A549 (cell line): ENCODE measurements at regions not wholly inside any gene's neighbourhood (a gene's known extent, or its start where the extent isn't known, plus 50 kb on each side); places are given as distances from the start of the nearest gene placed in this dataset.
"Not testable (repeated sequence)": the region's sequence is repeated elsewhere in the genome, so short reads cannot be mapped to it uniquely, and the experiment has no call there.

Source experiments
- ATAC-seq, 2 experiments: fragments of 200-7000 bp in 1 of 2; fragments of >200 bp in 1 of 2; cut with Nextera tagmentation in 1 of 2; cut with Tn5 transposase in 1 of 2; 3 replicates each; pipeline versions ENCODE4 v1.8.0 to v1.9.1; 2018 to 2020; ENCODE audit warnings: mild to moderate bottlenecking in 1 of 2, moderate library complexity in 1 of 2
- CTCF ChIA-PET: fragments of 300-600 bp; sonication (Branson Sonifier 250); formaldehyde crosslinking; extraction: SDS; loops from one replicate; lab custom pipeline; 2021; ENCODE audit warnings: antibody characterized with exemption, inconsistent platforms; lab: Yijun Ruan, JAX
- POLR2A ChIA-PET: fragments of 350-600 bp; formaldehyde crosslinking; extraction: SDS; loops from one replicate; lab custom pipeline; 2021; ENCODE audit warnings: antibody characterized with exemption, inconsistent platforms; lab: Yijun Ruan, JAX
- DNase-seq, 2 experiments: peaks; one replicate each; pipeline versions ENCODE4 v3.0.0 to v3.0.0-alpha.2; 2011 to 2016; ENCODE audit warnings: low read depth in 1 of 2, low spot score in 1 of 2
- FAIRE-seq: peaks from 2 replicates; lab custom pipeline; 2011; peaks lifted over from hg19 to GRCh38; lab: Jason Lieb, UNC
- H3K27ac ChIP-seq, 2 experiments: fragments of >200 bp; sonication (Bioruptor Twin); formaldehyde crosslinking; 3 replicates each; pipeline ENCODE4 v1.5.1; 2016 to 2017
- H3K4me1 ChIP-seq: fragments of >200 bp; sonication (Bioruptor Twin); formaldehyde crosslinking; 3 replicates; pipeline ENCODE4 v1.6.1; 2016
- H3K4me2 ChIP-seq: fragments of >200 bp; sonication (Bioruptor Twin); formaldehyde crosslinking; 3 replicates; pipeline ENCODE4 v1.6.1; 2016
- H3K4me3 ChIP-seq: fragments of >200 bp; sonication (Bioruptor Twin); formaldehyde crosslinking; 3 replicates; pipeline ENCODE4 v1.5.1; 2016
- H3K9me3 ChIP-seq: fragments of >200 bp; sonication (Bioruptor Twin); formaldehyde crosslinking; 3 replicates; pipeline ENCODE4 v1.6.1; 2016
- CHD2 ChIP-seq: fragments of 150-350 bp; IDR thresholded peaks from 2 replicates; pipeline ENCODE4 v1.6.1; 2014; ENCODE audit warnings: low read length; ENCODE audit not compliant: partially characterized antibody
- EHF ChIP-seq: fragments of 250-450 bp; sonication (Bioruptor Pico); IDR thresholded peaks from 2 replicates; pipeline ENCODE4 v1.5.0; 2020; ENCODE audit warnings: mild to moderate bottlenecking
- EHMT2 ChIP-seq: fragments of 200-600 bp; sonication (generic); IDR thresholded peaks from 2 replicates; pipeline ENCODE4 v1.6.1; 2016; ENCODE audit warnings: antibody characterized with exemption, low read depth, mild to moderate bottlenecking, moderate library complexity
- EP300 ChIP-seq, 2 experiments: fragments of >200 bp; sonication (Bioruptor Twin); formaldehyde crosslinking; IDR thresholded peaks; 2 replicates in 1 of 2; 3 replicates in 1 of 2; pipeline ENCODE4 v1.6.1; 2016 to 2017
- ESRRA ChIP-seq: fragments of 150-350 bp; IDR thresholded peaks from 2 replicates; pipeline ENCODE4 v1.6.1; 2014; ENCODE audit warnings: mild to moderate bottlenecking, low read length, borderline replicate concordance
- FOXS1 ChIP-seq: fragments of 250-450 bp; sonication (Bioruptor Pico); IDR thresholded peaks from 2 replicates; pipeline ENCODE4 v1.5.0; 2020; ENCODE audit warnings: mild to moderate bottlenecking, moderate library complexity
- HDAC2 ChIP-seq: fragments of 200-600 bp; sonication (generic); IDR thresholded peaks from 2 replicates; pipeline ENCODE4 v1.6.1; 2016
- HOXB13 ChIP-seq: fragments of 250-450 bp; sonication (Bioruptor Pico); IDR thresholded peaks from 2 replicates; pipeline ENCODE4 v1.5.0; 2020; ENCODE audit warnings: low read depth, mild to moderate bottlenecking, moderate library complexity
- HOXB5 ChIP-seq: fragments of 250-450 bp; sonication (Bioruptor Pico); IDR thresholded peaks from 2 replicates; pipeline ENCODE4 v1.5.0; 2020; ENCODE audit warnings: mild to moderate bottlenecking, moderate library complexity
- MYC ChIP-seq: IDR thresholded peaks from 2 replicates; pipeline ENCODE4 v1.6.1; 2012; ENCODE audit warnings: mild to moderate bottlenecking, inconsistent platforms, low read length, improper control_type of control experiment, borderline replicate concordance
- NFE2L2 ChIP-seq: fragments of 150-350 bp; conservative IDR thresholded peaks from 2 replicates; pipeline ENCODE4 v1.6.1; 2014; ENCODE audit warnings: low read length
- PHF8 ChIP-seq: fragments of 200-600 bp; sonication (generic); IDR thresholded peaks from 2 replicates; pipeline ENCODE4 v1.6.1; 2016; ENCODE audit warnings: low read depth, mild to moderate bottlenecking, antibody characterized with exemption, moderate library complexity, borderline replicate concordance
- RARB ChIP-seq: fragments of 250-450 bp; sonication (Bioruptor Pico); IDR thresholded peaks from 2 replicates; pipeline ENCODE4 v1.8.0; 2021; ENCODE audit warnings: mild to moderate bottlenecking, moderate library complexity
- RFX5 ChIP-seq: fragments of 450-650 bp; IDR thresholded peaks from 2 replicates; pipeline ENCODE4 v1.7.1; 2014; ENCODE audit warnings: antibody characterized with exemption, mild to moderate bottlenecking, moderate library complexity
- RNF2 ChIP-seq: fragments of 200-600 bp; sonication (generic); IDR thresholded peaks from 2 replicates; pipeline ENCODE4 v1.6.1; 2016; ENCODE audit warnings: low read depth, mild to moderate bottlenecking, antibody characterized with exemption, moderate library complexity, borderline replicate concordance
- SMC3 ChIP-seq: fragments of >200 bp; sonication (Bioruptor Twin); formaldehyde crosslinking; IDR thresholded peaks from 3 replicates; pipeline ENCODE4 v1.6.1; 2018; ENCODE audit warnings: inconsistent platforms
- TFCP2L1 ChIP-seq: fragments of 250-450 bp; sonication (Bioruptor Pico); IDR thresholded peaks from 2 replicates; pipeline ENCODE4 v1.5.0; 2021; ENCODE audit warnings: mild to moderate bottlenecking
- TP53 ChIP-seq: fragments of 250-450 bp; sonication (Bioruptor Pico); IDR thresholded peaks from 2 replicates; pipeline ENCODE4 v1.5.0; 2021; ENCODE audit warnings: mild to moderate bottlenecking, moderate library complexity
- ZC3H11A ChIP-seq: fragments of 450-650 bp; IDR thresholded peaks from 2 replicates; pipeline ENCODE4 v1.6.1; 2014; ENCODE audit warnings: antibody characterized with exemption, mild to moderate bottlenecking
- ZFP36 ChIP-seq: fragments of 450-650 bp; IDR thresholded peaks from 2 replicates; pipeline ENCODE4 v1.6.1; 2014; ENCODE audit warnings: borderline replicate concordance; ENCODE audit not compliant: partially characterized antibody
- WGBS: methylation state at CpG from one replicate; pipeline ENCODE4 v1.1.6; 2017; ENCODE audit errors: missing lambda C conversion rate; 5-methylcytosine and 5-hydroxymethylcytosine counted together
- TF ChIP-seq, protein P1 (sequence below): IDR thresholded peaks from 2 replicates; pipeline ENCODE4 v1.6.1; 2012; ENCODE audit warnings: low read depth, borderline replicate concordance
- TF ChIP-seq, protein P2 (sequence below): fragments of 150-350 bp; IDR thresholded peaks from 2 replicates; pipeline ENCODE4 v1.6.1; 2014; ENCODE audit warnings: low read depth, mild to moderate bottlenecking, low read length
- TF ChIP-seq, protein P3 (sequence below): IDR thresholded peaks from 2 replicates; pipeline ENCODE4 v1.6.1; 2012
- TF ChIP-seq, protein P4 (sequence below): fragments of 450-650 bp; IDR thresholded peaks from 2 replicates; pipeline ENCODE4 v1.6.1; 2014; ENCODE audit warnings: antibody characterized with exemption

DNA sequence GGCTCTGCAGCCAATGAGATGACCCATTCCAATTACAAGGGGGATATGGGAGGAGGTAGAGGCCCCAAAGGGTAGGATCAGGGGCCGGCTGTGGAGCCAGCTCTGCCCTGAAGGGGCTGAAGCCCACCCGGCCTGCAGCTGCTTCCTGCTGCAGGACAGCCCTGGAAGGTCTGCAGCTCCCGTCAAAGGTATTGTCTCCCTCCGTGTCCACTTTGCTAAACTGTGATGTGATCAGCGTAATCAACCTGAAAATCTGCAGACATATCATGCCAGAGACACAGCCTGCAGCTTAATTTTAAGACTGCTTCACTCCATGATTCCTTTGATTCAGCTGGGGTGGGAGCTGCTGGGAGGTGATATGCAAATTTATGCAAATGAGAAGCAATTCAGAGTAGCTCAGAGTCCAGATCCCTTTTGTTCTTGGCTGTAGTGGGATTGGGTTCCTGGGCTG lies 90.7 kb downstream of the GADD45G start:
- no peaks in the 10 kb centered on the region for H3K4me1 ChIP-seq
- ChIA-PET CTCF (no interaction called here), POLR2A (no interaction called here)
- H3K4me2 ChIP-seq = no peak overlapping the region
- no peak for FAIRE-seq
- H3K27ac ChIP-seq = no peak overlapping the region
- 53% methylated on average over 5 of the region's 5 CpGs for WGBS
- TF ChIP-seq, protein P1, sequence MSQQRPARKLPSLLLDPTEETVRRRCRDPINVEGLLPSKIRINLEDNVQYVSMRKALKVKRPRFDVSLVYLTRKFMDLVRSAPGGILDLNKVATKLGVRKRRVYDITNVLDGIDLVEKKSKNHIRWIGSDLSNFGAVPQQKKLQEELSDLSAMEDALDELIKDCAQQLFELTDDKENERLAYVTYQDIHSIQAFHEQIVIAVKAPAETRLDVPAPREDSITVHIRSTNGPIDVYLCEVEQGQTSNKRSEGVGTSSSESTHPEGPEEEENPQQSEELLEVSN = no peak
- no peak for DNase-seq
- H3K4me3 ChIP-seq = no peak overlapping the region
- no peak for ATAC-seq
- no peaks in the 10 kb centered on the region for H3K9me3 ChIP-seq

DNA sequence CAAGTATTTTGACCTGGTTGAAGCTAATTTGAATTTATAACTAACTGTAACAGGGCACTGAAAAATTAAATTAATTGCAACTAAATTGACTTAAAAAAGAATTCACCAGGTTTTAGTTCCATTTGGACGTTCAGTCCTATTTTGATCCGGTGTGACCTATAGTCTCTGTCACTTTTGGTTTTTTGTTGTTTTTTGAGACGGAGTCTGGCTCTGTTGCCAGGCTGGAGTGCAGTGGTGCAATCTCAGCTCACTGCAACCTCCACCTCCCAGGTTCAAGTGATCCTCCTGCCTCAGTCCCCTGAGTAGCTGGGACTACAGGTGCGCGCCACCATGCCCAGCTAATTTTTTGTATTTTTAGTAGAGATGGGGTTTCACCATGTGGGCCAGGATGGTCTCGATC lies 91.2 kb downstream of the GADD45G start:
- 70% methylated on average over 6 of the region's 6 CpGs for WGBS
- H3K27ac ChIP-seq, FAIRE-seq, DNase-seq, H3K4me1 ChIP-seq, POLR2A ChIA-PET, H3K4me2 ChIP-seq, H3K4me3 ChIP-seq, H3K9me3 ChIP-seq, ATAC-seq: not testable (repeated sequence)
- CTCF ChIA-PET = interaction anchor here (0.6 kb wide), 1 partner anchor 627 kb away, joined by 3 read pairs; no protein-coding TSS in a partner anchor

DNA sequence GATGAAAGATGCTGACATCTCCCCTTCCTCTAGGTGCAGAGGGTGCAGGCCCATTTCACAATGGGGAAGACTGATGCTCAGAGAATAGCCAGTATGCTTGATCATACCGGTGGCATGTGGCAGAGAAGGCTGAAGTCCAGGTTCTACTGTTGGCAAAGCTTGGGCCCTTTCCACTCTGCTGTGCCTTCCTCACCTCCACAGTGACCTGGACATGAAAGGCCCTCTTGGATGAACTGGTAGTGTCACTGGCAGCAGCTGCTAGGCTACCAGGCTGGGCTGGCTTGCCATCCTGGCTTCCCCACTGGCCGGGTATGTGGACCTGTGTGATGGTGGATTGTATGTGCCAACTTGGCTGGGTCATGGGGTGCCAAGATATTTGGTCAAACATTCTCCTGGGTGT lies 92.0 kb downstream of the GADD45G start:
- ChIA-PET CTCF (interaction anchor here (1.1 kb wide), 1 partner anchor 53 kb away, joined by 3 read pairs; no protein-coding TSS in a partner anchor), POLR2A (no interaction called here)
- Histone ChIP-seq H3K4me2 (no peak overlapping the region), H3K27ac (no peak overlapping the region), H3K4me3 (no peak overlapping the region), H3K9me3 (no peaks in the 10 kb centered on the region), H3K4me1 (no peaks in the 10 kb centered on the region)
- DNase-seq (no peak), ATAC-seq (no peak), FAIRE-seq (no peak)
- WGBS = 36% methylated on average over 2 of the region's 2 CpGs
- TF ChIP-seq ZC3H11A (no peak), PHF8 (no peak), HDAC2 (no peak), ZFP36 (no peak), CHD2 (no peak), TFCP2L1 (CRISPR knock-in tag) (no peak), EHF (CRISPR knock-in tag) (no peak), RFX5 (no peak), HOXB5 (CRISPR knock-in tag) (no peak), RNF2 (no peak), SMC3 (no peak), NFE2L2 (no peak), EP300 (IDR thresholded peaks at IDR 0.05) (no peak), TP53 (CRISPR knock-in tag) (no peak), RARB (no peak), EHMT2 (no peak), MYC (no peak), FOXS1 (CRISPR knock-in tag) (no peak), HOXB13 (CRISPR knock-in tag) (no peak)
- TF ChIP-seq, protein P2, sequence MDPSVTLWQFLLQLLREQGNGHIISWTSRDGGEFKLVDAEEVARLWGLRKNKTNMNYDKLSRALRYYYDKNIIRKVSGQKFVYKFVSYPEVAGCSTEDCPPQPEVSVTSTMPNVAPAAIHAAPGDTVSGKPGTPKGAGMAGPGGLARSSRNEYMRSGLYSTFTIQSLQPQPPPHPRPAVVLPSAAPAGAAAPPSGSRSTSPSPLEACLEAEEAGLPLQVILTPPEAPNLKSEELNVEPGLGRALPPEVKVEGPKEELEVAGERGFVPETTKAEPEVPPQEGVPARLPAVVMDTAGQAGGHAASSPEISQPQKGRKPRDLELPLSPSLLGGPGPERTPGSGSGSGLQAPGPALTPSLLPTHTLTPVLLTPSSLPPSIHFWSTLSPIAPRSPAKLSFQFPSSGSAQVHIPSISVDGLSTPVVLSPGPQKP = no peak

DNA sequence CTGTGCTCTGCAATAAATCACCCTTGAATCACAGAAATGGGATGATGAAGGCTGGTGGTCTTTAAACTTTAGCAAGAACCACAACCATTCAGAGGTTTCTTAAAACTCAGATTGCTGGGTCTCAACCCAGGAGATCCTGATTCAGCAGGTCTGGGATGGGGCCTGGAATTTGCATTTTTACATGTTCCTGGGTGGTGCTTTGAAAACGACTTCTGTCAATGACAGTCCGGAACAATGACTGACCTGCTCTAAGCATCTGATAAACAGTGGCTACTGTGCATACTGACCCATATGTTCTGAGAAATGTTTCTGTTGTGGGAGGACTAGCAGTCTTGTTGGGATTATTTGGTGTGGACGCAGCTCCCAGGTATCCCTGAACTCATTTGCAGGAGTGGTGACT lies 92.7 kb downstream of the GADD45G start:
- no peak for ATAC-seq

More for the DNA sequence above, 92.7 kb downstream of the GADD45G start:
- H3K4me2 ChIP-seq = no peak overlapping the region
- POLR2A ChIA-PET = no interaction called here
- no peak overlapping the region for H3K27ac ChIP-seq
- FAIRE-seq (no peak), DNase-seq (no peak)
- WGBS = 69% methylated on average over 3 of the region's 3 CpGs
- no peaks in the 10 kb centered on the region for H3K4me1 ChIP-seq
- CTCF ChIA-PET = interaction anchor here (1.1 kb wide), 1 partner anchor 53 kb away, joined by 3 read pairs; no protein-coding TSS in a partner anchor
- no peak overlapping the region for H3K4me3 ChIP-seq
- TF ChIP-seq FOXS1 (CRISPR knock-in tag) (no peak), ESRRA (no peak)
- TF ChIP-seq, protein P3, sequence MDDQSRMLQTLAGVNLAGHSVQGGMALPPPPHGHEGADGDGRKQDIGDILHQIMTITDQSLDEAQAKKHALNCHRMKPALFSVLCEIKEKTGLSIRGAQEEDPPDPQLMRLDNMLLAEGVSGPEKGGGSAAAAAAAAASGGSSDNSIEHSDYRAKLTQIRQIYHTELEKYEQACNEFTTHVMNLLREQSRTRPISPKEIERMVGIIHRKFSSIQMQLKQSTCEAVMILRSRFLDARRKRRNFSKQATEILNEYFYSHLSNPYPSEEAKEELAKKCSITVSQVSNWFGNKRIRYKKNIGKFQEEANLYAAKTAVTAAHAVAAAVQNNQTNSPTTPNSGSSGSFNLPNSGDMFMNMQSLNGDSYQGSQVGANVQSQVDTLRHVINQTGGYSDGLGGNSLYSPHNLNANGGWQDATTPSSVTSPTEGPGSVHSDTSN = no peak
- TF ChIP-seq, protein P4, sequence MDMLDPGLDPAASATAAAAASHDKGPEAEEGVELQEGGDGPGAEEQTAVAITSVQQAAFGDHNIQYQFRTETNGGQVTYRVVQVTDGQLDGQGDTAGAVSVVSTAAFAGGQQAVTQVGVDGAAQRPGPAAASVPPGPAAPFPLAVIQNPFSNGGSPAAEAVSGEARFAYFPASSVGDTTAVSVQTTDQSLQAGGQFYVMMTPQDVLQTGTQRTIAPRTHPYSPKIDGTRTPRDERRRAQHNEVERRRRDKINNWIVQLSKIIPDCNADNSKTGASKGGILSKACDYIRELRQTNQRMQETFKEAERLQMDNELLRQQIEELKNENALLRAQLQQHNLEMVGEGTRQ = no peak
- no peaks in the 10 kb centered on the region for H3K9me3 ChIP-seq
